Stimulated activated naive CD4-positive, alpha-beta T cell (primary cell): ENCODE measurements at regions not wholly inside any gene's neighbourhood (a gene's known extent, or its start where the extent isn't known, plus 50 kb on each side); places are given as distances from the start of the nearest gene placed in this dataset.
"Not testable (repeated sequence)": the region's sequence is repeated elsewhere in the genome, so short reads cannot be mapped to it uniquely, and the experiment has no call there.

ENCODE experiments used
- DNase-seq, 6 experiments: peaks; one replicate each; lab custom pipeline; 2025; lab: John Stamatoyannopoulos, UW

DNA sequence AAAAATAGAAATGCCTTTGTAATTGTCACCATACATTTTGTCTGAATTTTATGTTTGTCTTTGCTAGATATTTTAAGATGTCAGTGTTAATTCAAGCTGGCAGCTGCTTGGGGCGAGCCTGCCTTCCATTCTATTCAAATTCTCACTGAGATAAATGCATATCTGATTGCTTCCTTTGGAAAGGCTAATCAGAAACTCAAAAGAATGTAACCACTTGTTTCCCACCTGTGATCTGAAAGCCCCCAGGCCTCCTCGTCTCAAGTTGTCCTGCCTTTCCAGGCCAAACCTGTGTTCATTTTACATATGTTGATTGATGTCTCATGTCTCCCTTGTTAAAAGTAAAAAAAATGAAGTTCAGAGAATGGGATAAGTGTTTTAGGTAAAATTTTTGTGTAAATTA is 318.7 kb upstream of the TECRL start:
- DNase-seq, result no peak

DNA sequence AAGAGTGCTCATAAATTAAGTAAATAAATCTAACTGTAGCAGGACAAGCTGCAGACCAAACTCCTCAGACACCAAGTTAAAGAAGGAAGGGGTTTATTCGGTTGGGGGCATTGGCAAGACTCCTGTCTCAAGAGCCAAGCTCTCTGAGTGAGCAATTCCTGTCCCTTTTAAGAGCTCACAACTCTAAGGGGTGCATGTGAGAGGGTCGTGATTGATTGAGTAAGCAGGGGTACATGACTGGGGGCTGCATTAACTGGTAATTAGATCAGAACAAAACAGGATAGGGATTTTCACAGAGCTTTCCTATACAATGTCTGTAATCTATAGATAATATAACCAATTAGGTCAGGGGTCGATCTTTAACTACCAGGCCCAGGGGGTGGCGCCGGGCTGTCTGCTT is 318.1 kb upstream of the TECRL start:
- not testable (repeated sequence) for DNase-seq

GRCh38 chr4:64724689-64725088 is 315.4 kb upstream of the TECRL start:
- DNase-seq, result no peak

- no peak for DNase-seq
These were observed 311.9 kb upstream of the TECRL start for GRCh38 chr4:64721106-64721505.

DNA sequence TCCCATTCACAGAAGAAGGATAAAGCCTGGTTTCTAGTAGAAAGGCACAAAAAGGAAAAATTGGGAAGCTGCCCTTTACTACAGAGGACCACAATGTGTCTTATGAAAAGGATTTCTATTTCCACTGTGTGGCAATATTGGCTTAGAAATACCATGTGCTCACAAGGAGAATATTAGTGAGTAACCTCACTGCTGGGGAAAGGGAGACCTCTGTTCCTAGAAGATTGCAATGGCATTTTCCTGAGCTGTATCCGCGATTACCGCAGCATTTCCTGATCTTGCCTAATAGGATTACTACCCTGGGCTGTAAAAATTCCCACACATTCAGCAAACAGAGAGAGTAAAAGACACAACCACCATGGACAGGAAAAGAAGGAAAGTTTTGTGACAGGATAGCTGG is 308.8 kb upstream of the TECRL start:
- no peak for DNase-seq

- DNase-seq, result no peak
These were observed 306.5 kb upstream of the TECRL start for GRCh38 chr4:64715741-64716140.

GRCh38 chr4:64713256-64713840 is 304.1 kb upstream of the TECRL start:
- DNase-seq, result no peak

GRCh38 chr4:64712590-64712989 is 303.3 kb upstream of the TECRL start:
- DNase-seq, result no peak

GRCh38 chr4:64705989-64706388 is 296.7 kb upstream of the TECRL start:
- no peak for DNase-seq

DNA sequence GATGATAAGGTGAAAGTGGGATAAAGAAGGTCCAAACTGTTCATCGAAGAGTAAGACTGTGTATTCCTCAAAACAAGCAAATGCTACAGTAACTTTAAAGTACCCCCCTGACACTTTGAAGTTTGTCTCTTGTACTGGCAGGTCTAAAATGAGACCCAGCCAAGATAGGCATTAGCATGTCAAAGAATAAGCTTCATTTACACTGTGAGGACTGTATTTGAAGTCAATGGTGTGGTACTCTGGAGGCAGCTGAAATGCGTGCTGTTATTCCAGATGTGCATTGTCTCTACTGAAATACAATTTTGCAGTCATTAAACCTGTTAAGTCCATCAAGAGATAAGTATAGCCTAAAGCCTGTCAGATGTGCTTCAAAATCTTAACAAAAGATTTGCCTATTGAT is 288.9 kb upstream of the TECRL start:
- DNase-seq, result no peak

DNA sequence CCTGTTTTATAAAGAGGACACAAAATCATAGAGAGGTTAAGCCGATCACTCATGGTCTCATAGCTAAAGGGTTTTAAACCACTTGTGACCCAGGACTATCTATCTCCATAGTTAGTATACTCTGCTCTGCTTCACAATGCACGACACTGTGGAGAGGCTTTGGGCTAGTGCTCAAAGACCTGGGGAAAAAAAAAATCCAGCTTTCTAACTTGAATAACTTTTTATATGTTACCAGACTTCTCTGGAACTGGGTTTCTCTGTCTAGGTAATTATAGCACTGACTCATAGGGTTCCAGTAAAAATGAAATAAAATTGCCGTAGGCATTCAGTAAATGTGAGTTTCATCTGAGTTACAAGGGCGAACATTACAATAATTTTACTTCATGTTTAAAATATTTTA is 273.7 kb upstream of the TECRL start:
- DNase-seq, result no peak

DNA sequence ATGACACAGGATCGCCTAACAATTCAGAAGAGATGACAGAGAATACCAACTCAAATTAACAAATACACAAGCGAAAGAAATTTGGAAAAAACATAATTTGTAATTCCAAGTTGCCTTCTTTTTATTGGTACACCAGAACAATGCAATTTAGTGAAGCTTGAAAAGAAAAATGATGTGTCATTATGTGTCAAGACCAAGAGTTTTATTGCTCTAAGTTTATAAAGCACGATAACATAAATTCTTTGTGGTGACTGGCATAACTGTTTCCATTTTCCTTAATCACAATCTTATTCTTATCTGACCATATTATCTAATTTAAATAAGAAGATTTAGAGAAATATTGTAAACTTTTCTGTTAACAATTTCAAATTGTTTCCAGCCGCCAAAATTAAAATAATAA is 273.2 kb upstream of the TECRL start:
- DNase-seq, result no peak

DNA sequence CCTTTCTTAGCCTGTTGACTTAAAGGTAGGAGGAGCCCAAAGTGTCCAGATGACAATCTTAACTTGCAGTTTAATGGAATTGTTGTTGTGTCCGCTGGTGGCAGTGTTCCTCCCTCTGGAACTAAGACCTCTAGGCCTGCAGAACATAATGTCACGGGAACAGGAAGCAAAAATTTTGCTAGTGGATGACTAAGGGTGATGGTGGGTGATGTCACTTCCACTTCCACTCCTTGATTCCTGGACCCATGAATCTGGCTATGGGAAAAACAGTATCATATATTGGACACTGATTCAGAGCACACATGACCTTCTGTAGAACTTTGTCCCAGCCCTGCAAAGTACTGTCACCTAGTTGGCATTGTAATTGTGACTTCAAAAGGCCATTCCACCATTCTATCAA is 263.9 kb upstream of the TECRL start:
- DNase-seq, result not testable (repeated sequence)

GRCh38 chr4:64670647-64671046 is 261.4 kb upstream of the TECRL start:
- DNase-seq, result no peak

GRCh38 chr4:64643841-64644240 is 234.6 kb upstream of the TECRL start:
- DNase-seq, result no peak

DNA sequence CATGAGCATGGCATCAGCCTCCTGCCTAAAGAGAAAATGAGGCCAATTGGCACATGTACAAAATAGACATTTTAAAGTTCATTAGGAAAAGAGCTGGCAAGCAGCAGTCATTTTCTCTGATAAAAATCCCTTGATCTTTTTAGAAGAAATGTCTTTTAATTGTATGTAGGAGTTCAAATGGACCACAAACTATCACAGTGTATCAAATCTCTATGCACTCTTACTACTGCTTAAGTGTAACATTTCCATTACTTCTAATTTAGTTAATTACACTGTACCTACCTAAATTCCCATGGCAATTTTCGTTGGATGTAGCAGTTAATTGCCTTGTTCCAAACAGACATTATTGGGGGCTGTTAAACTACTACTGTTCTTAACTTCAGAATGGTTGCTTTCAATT is 233.7 kb upstream of the TECRL start:
- DNase-seq, result no peak

DNA sequence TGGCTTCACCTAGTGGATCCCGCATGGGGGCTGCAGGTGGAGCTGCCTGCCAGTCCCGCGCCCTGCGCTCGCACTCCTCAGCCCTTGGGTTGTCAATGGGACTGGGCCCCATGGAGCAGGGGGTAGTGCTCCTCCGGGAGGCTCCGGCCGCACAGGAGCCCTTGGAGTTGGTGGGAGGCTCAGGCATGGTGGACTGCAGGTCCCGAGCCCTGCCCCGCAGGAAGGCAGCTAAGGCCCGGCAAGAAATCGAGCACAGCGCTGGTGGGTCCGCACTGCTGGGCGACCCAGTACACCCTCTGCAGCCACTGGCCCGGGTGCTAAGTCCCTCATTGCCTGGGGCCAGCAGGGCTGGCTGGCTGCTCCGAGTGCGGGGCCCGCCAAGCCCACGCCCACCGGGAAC is 231.2 kb upstream of the TECRL start:
- DNase-seq, result not testable (repeated sequence)

- DNase-seq, result no peak
These were observed 216.2 kb upstream of the TECRL start for GRCh38 chr4:64625438-64625837.

DNA sequence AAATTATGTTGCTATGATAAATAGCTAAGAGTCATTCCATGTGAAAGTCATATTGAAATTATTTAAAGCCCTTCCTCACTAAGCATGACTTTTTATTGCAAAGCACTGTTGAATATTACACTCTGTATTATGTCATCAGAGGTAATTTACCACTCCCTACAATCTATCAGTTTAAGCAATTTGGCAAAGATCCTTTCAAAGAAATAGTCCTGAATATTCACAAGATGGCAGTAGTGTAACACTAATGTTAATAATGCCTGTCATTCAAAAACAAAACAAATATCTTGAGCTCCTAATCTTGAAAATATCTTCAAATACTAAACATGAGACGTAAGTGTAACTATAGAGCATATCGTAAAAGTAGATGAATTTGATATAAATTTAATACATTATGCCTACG is 208.6 kb upstream of the TECRL start:
- no peak for DNase-seq

- no peak for DNase-seq
These were observed 205.0 kb upstream of the TECRL start for GRCh38 chr4:64614276-64614675.

- no peak for DNase-seq
These were observed 203.8 kb upstream of the TECRL start for GRCh38 chr4:64613046-64613445.

- no peak for DNase-seq
These were observed 188.8 kb upstream of the TECRL start for GRCh38 chr4:64598066-64598465.

GRCh38 chr4:64594723-64595122 is 185.5 kb upstream of the TECRL start:
- DNase-seq, result no peak

GRCh38 chr4:64588507-64588906 is 179.3 kb upstream of the TECRL start:
- no peak for DNase-seq
